Right cardiac atrium (tissue), 5 donors: ENCODE measurements at regions not wholly inside any gene's neighbourhood (a gene's known extent, or its start where the extent isn't known, plus 50 kb on each side); places are given as distances from the start of the nearest gene placed in this dataset.
"Not testable (repeated sequence)": the region's sequence is repeated elsewhere in the genome, so short reads cannot be mapped to it uniquely, and the experiment has no call there.

ENCODE experiments used
- ATAC-seq, 2 donors: fragments of 200-7000 bp; cut with Tn5 transposase; one replicate each; pipeline versions ENCODE4 v1.8.0 to v1.9.1; 2020; ENCODE audit warnings: moderate library complexity in 2 of 2, mild to moderate bottlenecking in 1 of 2
- DNase-seq, 3 donors: peaks; one replicate each; pipeline ENCODE4 v3.0.0-alpha.2; 2020
- H3K27ac ChIP-seq: one replicate; pipeline ENCODE4 v1.5.1; 2013; ENCODE audit warnings: mild to moderate bottlenecking, low read length, control low read depth, moderate library complexity
- H3K27me3 ChIP-seq: one replicate; pipeline ENCODE4 v1.6.1; 2013; ENCODE audit not compliant: control insufficient read depth, insufficient read depth
- H3K4me1 ChIP-seq: one replicate; pipeline ENCODE4 v1.6.1; 2013; ENCODE audit warnings: low read length; ENCODE audit not compliant: control insufficient read depth, insufficient read depth
- H3K4me3 ChIP-seq: one replicate; pipeline ENCODE4 v1.5.1; 2013; ENCODE audit warnings: low read length, control low read depth
- H3K9me3 ChIP-seq: one replicate; pipeline ENCODE4 v1.6.1; 2013; ENCODE audit warnings: low read length; ENCODE audit not compliant: control insufficient read depth
- WGBS: extraction: QIAGEN DNeasy Blood & Tissue Kit; methylation state at CpG from one replicate; pipeline ENCODE4 v1.1.7; 2013; 5-methylcytosine and 5-hydroxymethylcytosine counted together
- intact Hi-C, 4 donors: fragments of 100-400 bp; cut with DNase I; formaldehyde crosslinking; loops; one replicate each; pipeline versions ENCODE4 v1.11.0 to v1.14.0; 2022 to 2023
- donor health status: healthy with polysubstance abuse.
- donor health status: DM: no; HTN: yes; CAD: no.
- donor health status: DM: no; HTN: no; CAD: no.
- donor health status: DM: no; HTN: yes; CAD: no; lungs with severe emphysema.
- donor health status: DM: yes; HTN: yes; CAD: no.

DNA sequence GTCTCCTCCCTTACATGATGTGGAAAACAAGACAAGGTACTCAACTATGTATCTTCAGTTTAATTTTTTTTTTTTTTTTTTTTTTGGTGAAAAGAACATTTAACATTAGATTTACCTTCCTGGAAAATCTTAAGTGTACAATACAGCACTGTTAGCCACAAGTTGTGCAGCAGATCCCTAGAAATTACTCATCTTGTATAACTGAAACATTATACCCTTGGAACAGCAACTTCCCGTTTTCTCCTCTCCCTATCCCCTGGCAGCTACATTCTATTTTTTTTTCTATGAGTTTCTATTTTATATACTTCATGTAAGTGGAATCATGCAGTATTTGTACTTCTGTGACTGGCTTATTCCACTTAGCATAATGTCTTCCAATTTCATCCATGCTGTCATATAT is 421.9 kb upstream of the FTMT start:
- DNase-seq (no peak), ATAC-seq (no peak)
- intact Hi-C loops, result no loop called here
- Histone ChIP-seq H3K4me3 (no peak overlapping the region), H3K27ac (no peak overlapping the region), H3K4me1 (no peaks in the 10 kb centered on the region), H3K9me3 (no peaks in the 10 kb centered on the region), H3K27me3 (no peaks in the 10 kb centered on the region)
- 62% methylated on average over 1 of the region's 1 CpG for WGBS

- Histone ChIP-seq H3K4me3 (no peak overlapping the region), H3K27me3 (no peaks in the 10 kb centered on the region), H3K4me1 (no peaks in the 10 kb centered on the region), H3K9me3 (no peaks in the 10 kb centered on the region), H3K27ac (no peak overlapping the region)
- intact Hi-C loops, result no loop called here
- ATAC-seq, result no peak
- 21% methylated on average over 4 of the region's 4 CpGs for WGBS
- no peak for DNase-seq
Measured at GRCh38 chr5:121430538-121430937, 421.1 kb upstream of the FTMT start.

GRCh38 chr5:121445511-121445910 is 406.2 kb upstream of the FTMT start:
- intact Hi-C loops, result no loop called here
- DNase-seq, result no peak
- ATAC-seq, result no peak
- no peaks in the 10 kb centered on the region for H3K27me3 ChIP-seq
- no peak overlapping the region for H3K27ac ChIP-seq
- no peaks in the 10 kb centered on the region for H3K9me3 ChIP-seq
- H3K4me3 ChIP-seq, result no peak overlapping the region
- WGBS, result 55% methylated on average over 2 of the region's 2 CpGs
- H3K4me1 ChIP-seq, result no peaks in the 10 kb centered on the region

DNA sequence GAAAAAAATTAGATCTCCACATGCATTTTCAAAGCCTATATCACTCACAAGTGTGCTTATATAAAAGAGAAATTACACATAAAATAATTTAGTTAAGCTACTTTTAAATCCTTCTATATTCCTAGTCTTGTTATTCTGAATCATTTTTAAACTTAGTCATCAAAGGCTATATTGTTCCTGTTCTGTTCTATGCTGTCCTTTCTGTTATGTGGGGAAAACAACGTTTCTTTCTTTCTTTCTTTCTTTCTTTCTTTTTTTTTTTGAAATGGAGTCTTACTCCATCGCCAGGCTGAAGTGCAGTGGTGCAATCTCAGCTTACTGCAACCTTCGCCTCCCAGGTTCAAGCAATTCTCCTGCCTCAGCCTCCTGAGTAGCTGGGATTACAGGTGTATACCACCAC is 389.2 kb upstream of the FTMT start:
- no peak for DNase-seq
- 67% methylated on average over 3 of the region's 3 CpGs for WGBS
- Histone ChIP-seq H3K27me3 (no peaks in the 10 kb centered on the region), H3K27ac (no peak overlapping the region), H3K4me1 (no peaks in the 10 kb centered on the region), H3K9me3 (no peaks in the 10 kb centered on the region), H3K4me3 (no peak overlapping the region)
- ATAC-seq, result no peak
- intact Hi-C loops, result no loop called here

DNA sequence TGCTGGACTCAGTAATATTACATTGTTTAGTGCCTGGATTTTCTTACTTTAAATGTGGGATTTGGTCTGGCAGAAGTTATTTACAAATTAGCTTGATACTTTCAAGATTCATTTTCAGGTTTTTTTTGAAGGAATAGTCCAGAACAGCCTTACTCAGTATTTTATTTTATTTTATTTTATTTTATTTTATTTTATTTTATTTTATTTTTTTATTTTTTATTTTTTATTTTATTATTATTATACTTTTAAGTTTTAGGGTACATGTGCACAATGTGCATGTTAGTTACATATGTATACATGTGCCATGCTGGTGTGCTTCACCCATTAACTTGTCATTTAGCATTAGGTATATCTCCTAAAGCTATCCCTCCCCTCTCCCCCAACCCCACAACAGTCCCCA is 380.5 kb upstream of the FTMT start:
- intact Hi-C loops, H3K4me3 ChIP-seq, H3K27me3 ChIP-seq, ATAC-seq, H3K4me1 ChIP-seq, H3K9me3 ChIP-seq, DNase-seq, H3K27ac ChIP-seq: not testable (repeated sequence)

- ATAC-seq, result no peak
- WGBS, result 58% methylated on average over 3 of the region's 3 CpGs
- no peak overlapping the region for H3K4me3 ChIP-seq
- no peak overlapping the region for H3K27ac ChIP-seq
- no peaks in the 10 kb centered on the region for H3K27me3 ChIP-seq
- no peaks in the 10 kb centered on the region for H3K9me3 ChIP-seq
- intact Hi-C loops, result no loop called here
- H3K4me1 ChIP-seq, result no peaks in the 10 kb centered on the region
- DNase-seq, result no peak
Measured at GRCh38 chr5:121478636-121479035, 373.0 kb upstream of the FTMT start.

GRCh38 chr5:121479337-121479736 is 372.3 kb upstream of the FTMT start:
- Histone ChIP-seq H3K27ac (no peak overlapping the region), H3K27me3 (no peaks in the 10 kb centered on the region), H3K9me3 (no peaks in the 10 kb centered on the region), H3K4me1 (no peaks in the 10 kb centered on the region), H3K4me3 (no peak overlapping the region)
- intact Hi-C loops, result no loop called here
- ATAC-seq (no peak), DNase-seq (no peak)

DNA sequence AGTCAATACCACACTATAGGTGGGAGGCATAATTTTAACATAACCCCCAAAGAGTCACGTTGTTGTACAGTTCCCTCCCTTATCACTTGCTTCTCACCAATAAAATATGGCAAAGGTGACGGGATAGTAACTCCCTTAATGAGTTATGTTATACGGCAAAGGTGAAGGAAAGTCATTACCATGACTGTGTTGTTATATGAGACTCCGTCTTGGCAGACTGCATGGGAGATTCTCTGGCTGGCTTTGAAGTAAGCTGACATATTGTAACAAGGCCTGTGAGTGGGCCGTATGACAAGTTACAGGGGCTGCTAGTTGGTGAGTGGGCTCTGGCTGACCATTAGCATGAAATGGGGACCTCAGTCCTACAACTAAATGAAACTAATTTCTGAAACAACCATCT is 366.4 kb upstream of the FTMT start:
- intact Hi-C loops, result no loop called here
- H3K9me3 ChIP-seq, result no peaks in the 10 kb centered on the region
- no peak overlapping the region for H3K27ac ChIP-seq
- no peak for DNase-seq
- no peak for ATAC-seq
- no peaks in the 10 kb centered on the region for H3K4me1 ChIP-seq
- no peak overlapping the region for H3K4me3 ChIP-seq
- H3K27me3 ChIP-seq, result no peaks in the 10 kb centered on the region
- WGBS, result 78% methylated on average over 5 of the region's 5 CpGs

DNA sequence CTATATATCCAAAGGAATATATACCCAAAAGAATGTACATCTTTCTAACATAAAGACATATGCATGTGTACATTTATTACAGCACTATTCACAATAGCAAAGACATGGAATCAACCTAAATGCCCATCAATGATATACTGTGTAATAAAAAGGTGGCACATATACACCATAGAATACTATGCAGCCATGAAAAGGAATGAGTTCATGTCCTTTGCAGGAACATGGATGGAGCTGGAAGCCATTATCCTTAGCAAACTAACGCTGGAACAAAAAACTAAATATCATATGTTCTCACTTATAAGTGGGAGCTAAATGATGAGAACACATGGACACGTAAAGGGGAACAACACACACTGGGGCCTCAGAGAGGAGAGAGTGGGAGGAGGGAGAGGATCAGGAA is 365.7 kb upstream of the FTMT start:
- H3K27ac ChIP-seq, DNase-seq, ATAC-seq, H3K27me3 ChIP-seq, H3K4me3 ChIP-seq, H3K4me1 ChIP-seq, H3K9me3 ChIP-seq, intact Hi-C loops: not testable (repeated sequence)
- 96% methylated on average over 2 of the region's 2 CpGs for WGBS

DNA sequence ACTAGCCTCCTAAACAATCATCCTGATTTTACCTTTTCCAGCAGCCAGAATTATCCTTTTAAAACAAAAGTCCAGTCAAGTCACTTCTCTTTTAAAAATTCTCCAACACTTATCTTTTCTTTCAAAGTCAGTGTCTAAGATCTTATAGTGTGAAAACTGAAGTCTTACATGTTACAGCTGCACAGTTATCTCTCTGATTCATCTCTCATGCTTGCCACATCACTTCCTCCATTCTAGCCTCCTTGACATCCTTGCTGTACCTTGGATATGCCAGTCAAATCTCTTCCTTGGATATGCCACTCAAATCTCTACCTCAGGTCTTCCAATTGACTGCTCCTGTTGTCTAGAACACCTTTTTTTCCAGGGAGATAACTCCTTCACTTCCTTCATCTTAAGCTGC is 361.7 kb upstream of the FTMT start:
- Histone ChIP-seq H3K4me3 (no peak overlapping the region), H3K4me1 (no peaks in the 10 kb centered on the region), H3K27ac (no peak overlapping the region), H3K9me3 (no peaks in the 10 kb centered on the region), H3K27me3 (no peaks in the 10 kb centered on the region)
- no peak for ATAC-seq
- intact Hi-C loops, result no loop called here
- DNase-seq, result no peak

GRCh38 chr5:121497176-121497575 is 354.5 kb upstream of the FTMT start:
- ATAC-seq (no peak), DNase-seq (no peak)
- H3K27ac ChIP-seq, result no peak overlapping the region
- intact Hi-C loops, result no loop called here
- no peak overlapping the region for H3K4me3 ChIP-seq
- H3K4me1 ChIP-seq, result no peaks in the 10 kb centered on the region
- H3K9me3 ChIP-seq, result no peaks in the 10 kb centered on the region
- WGBS, result 62% methylated on average over 1 of the region's 1 CpG
- no peaks in the 10 kb centered on the region for H3K27me3 ChIP-seq

GRCh38 chr5:121500310-121500709 is 351.4 kb upstream of the FTMT start:
- ATAC-seq (no peak), DNase-seq (no peak)
- 62% methylated on average over 2 of the region's 2 CpGs for WGBS
- Histone ChIP-seq H3K9me3 (no peaks in the 10 kb centered on the region), H3K4me1 (no peaks in the 10 kb centered on the region), H3K27ac (no peak overlapping the region), H3K4me3 (no peak overlapping the region), H3K27me3 (no peaks in the 10 kb centered on the region)
- intact Hi-C loops, result no loop called here
